ENCODE measurements at regions not wholly inside any gene's neighbourhood (a gene's known extent, or its start where the extent isn't known, plus 50 kb on each side); places are given as distances from the start of the nearest gene placed in this dataset.

DNA sequence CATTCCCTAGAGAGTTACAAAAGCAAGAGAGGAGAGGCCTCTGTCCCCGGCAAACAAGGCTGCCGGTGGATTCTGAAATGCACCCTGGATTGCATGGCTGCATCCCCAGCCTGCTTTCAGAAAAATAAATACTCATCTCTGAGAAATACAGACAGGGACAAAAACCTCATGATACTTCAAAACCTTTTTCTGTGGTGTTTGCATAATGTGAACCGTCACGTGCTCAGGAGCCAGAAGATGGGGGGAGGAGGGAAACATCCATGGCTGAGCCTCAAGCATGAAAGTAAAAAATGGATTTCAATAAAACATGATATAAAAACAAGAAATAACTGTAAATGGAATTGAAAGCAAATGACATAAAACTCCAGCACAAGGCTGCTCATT lies 198.5 kb upstream of the NCAM1 start:
- TF ChIP-seq, protein P1, sequence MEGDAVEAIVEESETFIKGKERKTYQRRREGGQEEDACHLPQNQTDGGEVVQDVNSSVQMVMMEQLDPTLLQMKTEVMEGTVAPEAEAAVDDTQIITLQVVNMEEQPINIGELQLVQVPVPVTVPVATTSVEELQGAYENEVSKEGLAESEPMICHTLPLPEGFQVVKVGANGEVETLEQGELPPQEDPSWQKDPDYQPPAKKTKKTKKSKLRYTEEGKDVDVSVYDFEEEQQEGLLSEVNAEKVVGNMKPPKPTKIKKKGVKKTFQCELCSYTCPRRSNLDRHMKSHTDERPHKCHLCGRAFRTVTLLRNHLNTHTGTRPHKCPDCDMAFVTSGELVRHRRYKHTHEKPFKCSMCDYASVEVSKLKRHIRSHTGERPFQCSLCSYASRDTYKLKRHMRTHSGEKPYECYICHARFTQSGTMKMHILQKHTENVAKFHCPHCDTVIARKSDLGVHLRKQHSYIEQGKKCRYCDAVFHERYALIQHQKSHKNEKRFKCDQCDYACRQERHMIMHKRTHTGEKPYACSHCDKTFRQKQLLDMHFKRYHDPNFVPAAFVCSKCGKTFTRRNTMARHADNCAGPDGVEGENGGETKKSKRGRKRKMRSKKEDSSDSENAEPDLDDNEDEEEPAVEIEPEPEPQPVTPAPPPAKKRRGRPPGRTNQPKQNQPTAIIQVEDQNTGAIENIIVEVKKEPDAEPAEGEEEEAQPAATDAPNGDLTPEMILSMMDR (IDR thresholded peaks at IDR 0.05; ENCODE audit: poor library complexity): no peak
- TF ChIP-seq EZH2 (IDR thresholded peaks at IDR 0.05; ENCODE audit: borderline replicate concordance) (no peak), EZH2phosphoT487 (IDR thresholded peaks at IDR 0.05; ENCODE audit: low read depth, severe bottlenecking, unreplicated experiment) (no peak)

Data from hepatocyte (in vitro differentiated cells).